Neuronal stem cell (in vitro differentiated cells): ENCODE measurements at regions not wholly inside any gene's neighbourhood (a gene's known extent, or its start where the extent isn't known, plus 50 kb on each side); places are given as distances from the start of the nearest gene placed in this dataset.
"Not testable (repeated sequence)": the region's sequence is repeated elsewhere in the genome, so short reads cannot be mapped to it uniquely, and the experiment has no call there.

Experiments used
- DNase-seq: peaks from one replicate; pipeline ENCODE4 v3.0.0-alpha.2; 2013; ENCODE audit warnings: low spot score
- H2AFZ ChIP-seq: one replicate; pipeline ENCODE4 v1.6.1; 2013; ENCODE audit warnings: mild to moderate bottlenecking, low read length, inconsistent platforms
- H2AK5ac ChIP-seq: 2 replicates; pipeline ENCODE4 v1.6.1; 2013; ENCODE audit warnings: low read depth, mild to moderate bottlenecking, inconsistent platforms, low read length, moderate library complexity, mixed read lengths
- H2BK120ac ChIP-seq: 2 replicates; pipeline ENCODE4 v1.6.1; 2013; ENCODE audit warnings: low read depth, mild to moderate bottlenecking, inconsistent platforms, low read length, moderate library complexity, mixed read lengths
- H2BK12ac ChIP-seq: one replicate; pipeline ENCODE4 v1.6.1; 2013; ENCODE audit warnings: low read length, inconsistent platforms
- H2BK15ac ChIP-seq: 2 replicates; pipeline ENCODE4 v1.6.1; 2013; ENCODE audit warnings: mild to moderate bottlenecking, low read length, inconsistent platforms, mixed read lengths
- H2BK5ac ChIP-seq: one replicate; pipeline ENCODE4 v1.6.1; 2013; ENCODE audit warnings: inconsistent platforms, mild to moderate bottlenecking, low read length, moderate library complexity
- H3K14ac ChIP-seq: one replicate; pipeline ENCODE4 v1.6.1; 2013; ENCODE audit warnings: low read length, inconsistent platforms
- H3K18ac ChIP-seq: 2 replicates; pipeline ENCODE4 v1.6.1; 2013; ENCODE audit warnings: low read length, inconsistent platforms
- H3K23ac ChIP-seq: 2 replicates; pipeline ENCODE4 v1.6.1; 2013; ENCODE audit warnings: low read depth, mild to moderate bottlenecking, mixed read lengths, low read length, inconsistent platforms; ENCODE audit not compliant: poor library complexity
- H3K27ac ChIP-seq: replicated peaks from 3 replicates; pipeline ENCODE4 v1.5.1; 2013; ENCODE audit warnings: low read length, inconsistent platforms
- H3K27me3 ChIP-seq, 3 experiments: 2 replicates each; pipeline ENCODE4 v1.6.1; 2013; ENCODE audit warnings: low read length in 3 of 3, mild to moderate bottlenecking in 2 of 3, inconsistent platforms in 1 of 3, low read depth in 1 of 3, mixed read lengths in 1 of 3, moderate library complexity in 1 of 3; ENCODE audit not compliant: control insufficient read depth in 3 of 3, insufficient read depth in 3 of 3
- H3K36me3 ChIP-seq, 2 donors: replicated peaks in 1 of 2; 2 replicates each; pipeline ENCODE4 v1.6.1; 2013; ENCODE audit warnings: low read length in 2 of 2; ENCODE audit not compliant: control insufficient read depth in 2 of 2, insufficient read depth in 2 of 2
- H3K4ac ChIP-seq: 2 replicates; pipeline ENCODE4 v1.6.1; 2013; ENCODE audit warnings: inconsistent platforms, mild to moderate bottlenecking, low read length, moderate library complexity
- H3K4me1 ChIP-seq, 2 donors: 1 replicate in 1 of 2; 2 replicates in 1 of 2; pipeline ENCODE4 v1.6.1; 2013; ENCODE audit warnings: low read length in 2 of 2, low read depth in 1 of 2; ENCODE audit not compliant: control insufficient read depth in 2 of 2, insufficient read depth in 1 of 2
- H3K4me2 ChIP-seq: one replicate; pipeline ENCODE4 v1.6.1; 2013; ENCODE audit warnings: mild to moderate bottlenecking, low read length, inconsistent platforms; ENCODE audit not compliant: insufficient read depth, poor library complexity, severe bottlenecking
- H3K4me3 ChIP-seq, 2 donors: 2 replicates each; pipeline ENCODE4 v1.5.1; 2013; ENCODE audit warnings: low read length in 2 of 2, mild to moderate bottlenecking in 2 of 2, inconsistent platforms in 1 of 2, moderate library complexity in 1 of 2
- H3K79me1 ChIP-seq: one replicate; pipeline ENCODE4 v1.6.1; 2013; ENCODE audit warnings: low read depth, mild to moderate bottlenecking, inconsistent platforms, low read length, moderate library complexity
- H3K9ac ChIP-seq: one replicate; pipeline ENCODE4 v1.6.1; 2013; ENCODE audit warnings: mild to moderate bottlenecking, low read depth, low read length, inconsistent platforms; ENCODE audit not compliant: poor library complexity
- H3K9me3 ChIP-seq, 2 donors: replicated peaks in 1 of 2; 2 replicates each; pipeline versions ENCODE3 to v1.6.1; 2013; ENCODE audit warnings: low read length in 2 of 2, mild to moderate bottlenecking in 2 of 2, inconsistent platforms in 1 of 2, low read depth in 1 of 2, mixed read lengths in 1 of 2, moderate library complexity in 1 of 2; ENCODE audit not compliant: control insufficient read depth in 2 of 2, insufficient read depth in 1 of 2
- H4K8ac ChIP-seq: one replicate; pipeline ENCODE4 v1.6.1; 2013; ENCODE audit warnings: low read depth, mild to moderate bottlenecking, inconsistent platforms, low read length, moderate library complexity
- H4K91ac ChIP-seq: one replicate; pipeline ENCODE4 v1.6.1; 2013; ENCODE audit warnings: low read length, low read depth, mild to moderate bottlenecking, inconsistent platforms; ENCODE audit not compliant: poor library complexity
- WGBS, 2 donors: extraction: QIAGEN DNeasy Blood & Tissue Kit; methylation state at CpG; one replicate each; pipeline ENCODE4 v1.1.7; 2013; ENCODE audit warnings: missing lambda C conversion rate in 2 of 2, mixed read lengths in 1 of 2; ENCODE audit not compliant: insufficient read length in 2 of 2, insufficient replicate concordance in 1 of 2; ENCODE audit errors: extremely low coverage in 2 of 2; 5-methylcytosine and 5-hydroxymethylcytosine counted together

DNA sequence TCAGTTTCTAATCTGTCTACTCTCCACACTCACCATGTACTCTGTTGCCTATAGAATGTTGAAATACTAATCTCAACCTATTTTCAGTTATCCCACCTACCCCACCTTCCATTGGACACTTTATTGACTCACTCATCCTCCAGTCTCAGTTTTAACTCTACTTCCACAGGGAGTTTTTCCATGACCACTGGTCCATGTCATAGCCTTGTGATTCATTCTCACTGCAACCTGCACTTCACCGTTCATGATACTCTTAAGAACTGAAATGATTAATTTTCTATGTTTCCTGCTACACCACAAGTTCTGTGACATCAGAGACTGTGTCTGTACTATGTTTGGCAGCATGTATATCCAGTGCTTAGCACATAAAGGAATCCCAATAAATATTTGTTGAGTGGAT, 122.8 kb upstream of the HSF2 start:
- no peaks in the 10 kb centered on the region for H3K27me3 ChIP-seq
- no peak overlapping the region for H3K4me2 ChIP-seq
- no peak overlapping the region for H3K23ac ChIP-seq
- no peak overlapping the region for H3K14ac ChIP-seq
- H3K9me3 ChIP-seq, result no peaks in the 10 kb centered on the region
- no peak overlapping the region for H3K4ac ChIP-seq
- no peak overlapping the region for H4K8ac ChIP-seq
- no peak overlapping the region for H2BK12ac ChIP-seq
- no peak overlapping the region for H2AFZ ChIP-seq
- no peaks in the 10 kb centered on the region for H3K79me1 ChIP-seq
- no peak overlapping the region for H3K18ac ChIP-seq
- no peak overlapping the region for H2BK120ac ChIP-seq
- H3K4me3 ChIP-seq, result no peak overlapping the region
- no peak overlapping the region for H3K9ac ChIP-seq
- no peak overlapping the region for H2BK5ac ChIP-seq
- no peak overlapping the region for H4K91ac ChIP-seq
- H3K27ac ChIP-seq, result no peak overlapping the region
- H3K4me1 ChIP-seq, result no peaks in the 10 kb centered on the region
- H3K36me3 ChIP-seq, result no peaks in the 10 kb centered on the region
- H2BK15ac ChIP-seq, result no peak overlapping the region
- DNase-seq, result no peak
- no peak overlapping the region for H2AK5ac ChIP-seq
- no CpG with 5 or more reads among the region's 1 CpG for WGBS, 2 donors

DNA sequence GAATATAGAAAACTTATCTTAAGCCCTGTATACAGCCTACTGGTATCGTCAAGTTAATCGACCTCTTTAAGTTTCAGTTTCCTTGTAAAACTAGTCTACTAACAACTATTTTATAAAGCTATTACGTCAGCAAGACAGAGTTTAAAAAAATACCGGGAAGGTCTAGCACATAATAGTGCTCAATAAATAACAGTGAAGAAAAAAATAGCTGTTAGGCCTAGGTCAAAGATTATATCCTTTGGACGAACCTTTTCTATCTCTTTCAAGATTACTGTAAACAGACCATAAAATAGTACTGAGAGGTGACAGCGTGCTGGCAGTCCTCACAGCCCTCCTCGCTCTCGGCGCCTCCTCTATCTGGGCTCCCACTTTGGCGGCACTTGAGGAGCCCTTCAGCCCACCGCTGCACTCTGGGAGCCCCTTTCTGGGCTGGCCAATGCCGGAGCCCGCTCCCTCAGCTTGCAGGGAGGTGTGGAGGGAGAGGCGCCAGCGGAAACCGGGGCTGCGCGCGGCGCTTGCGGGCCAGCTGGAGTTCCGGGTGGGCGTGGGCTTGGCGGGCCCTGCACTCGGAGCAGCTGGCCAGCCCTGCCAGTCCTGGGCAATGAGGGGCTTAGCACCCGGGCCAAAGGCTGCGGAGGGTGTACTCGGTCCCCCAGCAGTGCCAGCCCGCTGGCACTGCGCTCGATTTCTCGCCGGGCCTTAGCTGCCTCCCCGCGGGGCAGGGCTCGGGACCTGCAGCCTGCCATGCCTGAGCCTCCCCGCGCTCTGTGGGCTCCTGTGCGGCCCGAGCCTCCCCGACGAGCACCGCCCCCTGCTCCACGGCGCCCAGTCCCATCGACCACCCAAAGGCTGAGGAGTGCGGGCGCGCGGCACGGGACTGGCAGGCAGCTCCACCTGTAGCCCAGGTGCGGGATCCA, 119.1 kb upstream of the HSF2 start:
- not testable (repeated sequence) for H3K9me3 ChIP-seq, DNase-seq, H3K4me2 ChIP-seq, H2BK120ac ChIP-seq, H3K4me3 ChIP-seq, H3K23ac ChIP-seq, H2BK5ac ChIP-seq, H3K27ac ChIP-seq, H4K8ac ChIP-seq, H2AK5ac ChIP-seq, H4K91ac ChIP-seq, H3K4ac ChIP-seq, H3K79me1 ChIP-seq, H3K14ac ChIP-seq, H2BK15ac ChIP-seq, H3K36me3 ChIP-seq, H2AFZ ChIP-seq, H3K27me3 ChIP-seq, H3K4me1 ChIP-seq, H2BK12ac ChIP-seq, H3K18ac ChIP-seq, H3K9ac ChIP-seq
- WGBS, 2 donors, result no CpG with 5 or more reads among the region's 52 CpGs

DNA sequence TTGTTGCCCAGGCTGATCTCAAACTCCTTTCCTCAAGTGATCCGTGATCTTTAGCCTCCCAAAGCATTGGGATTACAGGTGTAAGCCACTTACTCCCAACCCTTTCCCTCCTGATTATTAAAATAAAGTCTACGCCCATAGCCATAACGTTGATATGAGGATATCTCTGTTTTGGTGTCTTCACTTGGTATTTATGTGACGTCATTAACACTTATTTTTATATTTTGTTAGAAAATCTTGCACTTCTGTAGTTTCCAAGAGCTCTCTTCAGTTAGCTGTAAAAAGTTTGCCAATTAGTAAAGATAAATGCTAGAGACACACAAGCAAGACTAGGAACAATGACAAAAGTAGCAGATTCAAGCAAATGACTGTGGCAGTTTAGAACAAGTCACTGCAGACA, 115.6 kb upstream of the HSF2 start:
- no peak overlapping the region for H3K23ac ChIP-seq
- no peak overlapping the region for H2BK12ac ChIP-seq
- no peaks in the 10 kb centered on the region for H3K79me1 ChIP-seq
- H4K8ac ChIP-seq, result no peak overlapping the region
- H2BK15ac ChIP-seq, result no peak overlapping the region
- no peak overlapping the region for H3K27ac ChIP-seq
- H3K4me1 ChIP-seq, result no peaks in the 10 kb centered on the region
- H3K36me3 ChIP-seq, result no peaks in the 10 kb centered on the region
- H3K9me3 ChIP-seq, result no peaks in the 10 kb centered on the region
- H2BK5ac ChIP-seq, result no peak overlapping the region
- H3K4me3 ChIP-seq, result no peak overlapping the region
- no CpG with 5 or more reads among the region's 4 CpGs for WGBS, 2 donors
- no peak overlapping the region for H3K4ac ChIP-seq
- no peak overlapping the region for H2BK120ac ChIP-seq
- H3K27me3 ChIP-seq, result no peaks in the 10 kb centered on the region
- H2AFZ ChIP-seq, result no peak overlapping the region
- DNase-seq, result no peak
- no peak overlapping the region for H3K14ac ChIP-seq
- no peak overlapping the region for H2AK5ac ChIP-seq
- H3K9ac ChIP-seq, result no peak overlapping the region
- H4K91ac ChIP-seq, result no peak overlapping the region
- H3K4me2 ChIP-seq, result no peak overlapping the region
- no peak overlapping the region for H3K18ac ChIP-seq

DNA sequence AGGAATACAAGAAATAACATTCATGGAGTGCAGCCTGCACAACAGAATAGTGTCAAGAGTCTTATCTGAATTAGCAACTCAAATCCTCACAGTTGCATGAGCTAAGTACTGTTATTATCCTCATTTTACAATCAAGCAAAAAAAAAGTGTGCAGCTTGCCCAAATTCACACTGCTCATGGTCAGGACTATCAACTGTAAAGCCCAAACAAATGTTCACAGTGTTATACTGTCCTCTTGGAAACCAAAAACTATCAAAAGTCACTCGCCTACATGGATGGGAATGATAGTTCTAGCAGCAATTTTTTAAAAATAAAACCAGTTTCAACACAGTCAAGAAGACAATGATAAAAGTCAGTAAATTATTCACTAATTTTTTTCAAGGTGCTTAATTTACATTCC, 114.6 kb upstream of the HSF2 start:
- no peaks in the 10 kb centered on the region for H3K9me3 ChIP-seq
- no peak overlapping the region for H2AFZ ChIP-seq
- no peak overlapping the region for H2AK5ac ChIP-seq
- H3K79me1 ChIP-seq, result no peaks in the 10 kb centered on the region
- H2BK5ac ChIP-seq, result no peak overlapping the region
- H2BK12ac ChIP-seq, result no peak overlapping the region
- no peaks in the 10 kb centered on the region for H3K27me3 ChIP-seq
- H4K8ac ChIP-seq, result no peak overlapping the region
- H3K23ac ChIP-seq, result no peak overlapping the region
- no peak overlapping the region for H2BK15ac ChIP-seq
- H3K4ac ChIP-seq, result no peak overlapping the region
- H3K4me2 ChIP-seq, result no peak overlapping the region
- no CpG with 5 or more reads among the region's 1 CpG for WGBS, 2 donors
- no peak overlapping the region for H3K14ac ChIP-seq
- H3K27ac ChIP-seq, result no peak overlapping the region
- H3K4me3 ChIP-seq, result no peak overlapping the region
- no peak overlapping the region for H3K18ac ChIP-seq
- no peak overlapping the region for H2BK120ac ChIP-seq
- H3K36me3 ChIP-seq, result no peaks in the 10 kb centered on the region
- H4K91ac ChIP-seq, result no peak overlapping the region
- H3K9ac ChIP-seq, result no peak overlapping the region
- no peaks in the 10 kb centered on the region for H3K4me1 ChIP-seq
- no peak for DNase-seq
